Neural cell (in vitro differentiated cells): ENCODE measurements at regions not wholly inside any gene's neighbourhood (a gene's known extent, or its start where the extent isn't known, plus 50 kb on each side); places are given as distances from the start of the nearest gene placed in this dataset.

ENCODE experiments used
- H2AFZ ChIP-seq: fragments of 200-600, 300-800 bp; sonication (generic), shearing (Covaris generic); 2 replicates; pipeline ENCODE4 v1.6.0; 2014; ENCODE audit warnings: low read depth, mild to moderate bottlenecking, antibody characterized with exemption, low read length, moderate library complexity
- H3F3A ChIP-seq: fragments of 200-600 bp; shearing (Covaris generic); 2 replicates; pipeline ENCODE4 v1.6.1; 2016; ENCODE audit warnings: mild to moderate bottlenecking, moderate library complexity, mixed read lengths, antibody characterized with exemption, low read length; ENCODE audit not compliant: insufficient read depth, poor library complexity, severe bottlenecking
- H3K27ac ChIP-seq: fragments of 200-600, 300-800 bp; sonication (generic), shearing (Covaris generic); 2 replicates; pipeline ENCODE4 v1.5.1; 2014; ENCODE audit warnings: mild to moderate bottlenecking, low read length, moderate library complexity
- H3K27me3 ChIP-seq: fragments of 300-800, 200-600 bp; sonication (generic), shearing (Covaris generic); 2 replicates; pipeline ENCODE4 v1.6.0; 2014; ENCODE audit warnings: mild to moderate bottlenecking, low read depth, low read length, moderate library complexity; ENCODE audit not compliant: insufficient read depth
- H3K36me3 ChIP-seq: fragments of 300-800, 200-600 bp; sonication (generic), shearing (Covaris generic); 2 replicates; pipeline ENCODE4 v1.5.1; 2014; ENCODE audit warnings: mild to moderate bottlenecking, antibody characterized with exemption, low read length, moderate library complexity; ENCODE audit not compliant: insufficient read depth
- H3K4me2 ChIP-seq: fragments of 300-800, 200-600 bp; sonication (generic), shearing (Covaris generic); 2 replicates; pipeline ENCODE4 v1.6.0; 2014; ENCODE audit warnings: mild to moderate bottlenecking, low read length
- H3K4me3 ChIP-seq: fragments of 300-800, 200-600 bp; sonication (generic), shearing (Covaris generic); 2 replicates; pipeline ENCODE4 v1.5.1; 2014; ENCODE audit warnings: mild to moderate bottlenecking, low read length, moderate library complexity
- H3K79me2 ChIP-seq: fragments of 200-600 bp; shearing (Covaris generic); replicated peaks from 2 replicates; pipeline ENCODE4 v1.6.0; 2014; ENCODE audit warnings: mild to moderate bottlenecking, low read length, moderate library complexity; ENCODE audit not compliant: insufficient read depth
- H3K9ac ChIP-seq: fragments of 300-800, 200-600 bp; sonication (generic), shearing (Covaris generic); 2 replicates; pipeline ENCODE4 v1.6.1; 2016; ENCODE audit warnings: mild to moderate bottlenecking, low read length, mixed read lengths
- H3K9me2 ChIP-seq: fragments of 200-600 bp; shearing (Covaris generic); 2 replicates; pipeline ENCODE4 v1.6.1; 2016; ENCODE audit warnings: mild to moderate bottlenecking, low read length, mixed read lengths; ENCODE audit not compliant: insufficient read depth
- H3K9me3 ChIP-seq: fragments of 200-600, 300-800 bp; sonication (generic), shearing (Covaris generic); 2 replicates; pipeline ENCODE4 v1.6.1; 2016; ENCODE audit warnings: mild to moderate bottlenecking, mixed run types, low read length, moderate library complexity, mixed read lengths
- H4K20me1 ChIP-seq: fragments of 200-600 bp; shearing (Covaris generic); 2 replicates; pipeline ENCODE4 v1.6.1; 2016; ENCODE audit warnings: mild to moderate bottlenecking, mixed run types; ENCODE audit not compliant: insufficient read depth
- EP300 ChIP-seq: fragments of 450-650 bp; conservative IDR thresholded peaks from 2 replicates; pipeline ENCODE4 v1.6.1; 2014; ENCODE audit warnings: antibody characterized with exemption, mild to moderate bottlenecking, moderate library complexity; ENCODE audit not compliant: poor library complexity, severe bottlenecking
- EZH2 ChIP-seq: fragments of 200-600, 300-800 bp; shearing (Covaris generic), sonication (generic); IDR thresholded peaks from 2 replicates; pipeline ENCODE4 v1.6.1; 2014; ENCODE audit warnings: antibody characterized with exemption, low read length, borderline replicate concordance, mild to moderate bottlenecking; ENCODE audit not compliant: insufficient read depth, poor library complexity, severe bottlenecking
- MXI1 ChIP-seq: fragments of 450-650 bp; conservative IDR thresholded peaks from 2 replicates; pipeline ENCODE4 v1.6.1; 2014; ENCODE audit warnings: antibody characterized with exemption, mild to moderate bottlenecking; ENCODE audit not compliant: poor library complexity, severe bottlenecking
- POLR2AphosphoS5 ChIP-seq: IDR thresholded peaks from 2 replicates; pipeline ENCODE4 v1.6.1; 2012
- RAD21 ChIP-seq: fragments of 450-650 bp; conservative IDR thresholded peaks from 2 replicates; pipeline ENCODE4 v1.6.1; 2014; ENCODE audit warnings: antibody characterized with exemption, mild to moderate bottlenecking, moderate library complexity
- REST ChIP-seq: IDR thresholded peaks from 2 replicates; pipeline ENCODE4 v1.6.1; 2012; ENCODE audit warnings: borderline replicate concordance
- SMC3 ChIP-seq: fragments of 450-650 bp; conservative IDR thresholded peaks from 2 replicates; pipeline ENCODE4 v1.6.1; 2014; ENCODE audit warnings: antibody characterized with exemption, mild to moderate bottlenecking, moderate library complexity; ENCODE audit not compliant: poor library complexity
- TAF1 ChIP-seq: IDR thresholded peaks from 2 replicates; pipeline ENCODE4 v1.6.1; 2012; ENCODE audit warnings: low read depth
- TF ChIP-seq, protein P1 (sequence below): fragments of 450-650 bp; IDR thresholded peaks from 2 replicates; pipeline ENCODE4 v1.5.1; 2014; ENCODE audit warnings: antibody characterized with exemption, mild to moderate bottlenecking, moderate library complexity; ENCODE audit not compliant: poor library complexity, severe bottlenecking

DNA sequence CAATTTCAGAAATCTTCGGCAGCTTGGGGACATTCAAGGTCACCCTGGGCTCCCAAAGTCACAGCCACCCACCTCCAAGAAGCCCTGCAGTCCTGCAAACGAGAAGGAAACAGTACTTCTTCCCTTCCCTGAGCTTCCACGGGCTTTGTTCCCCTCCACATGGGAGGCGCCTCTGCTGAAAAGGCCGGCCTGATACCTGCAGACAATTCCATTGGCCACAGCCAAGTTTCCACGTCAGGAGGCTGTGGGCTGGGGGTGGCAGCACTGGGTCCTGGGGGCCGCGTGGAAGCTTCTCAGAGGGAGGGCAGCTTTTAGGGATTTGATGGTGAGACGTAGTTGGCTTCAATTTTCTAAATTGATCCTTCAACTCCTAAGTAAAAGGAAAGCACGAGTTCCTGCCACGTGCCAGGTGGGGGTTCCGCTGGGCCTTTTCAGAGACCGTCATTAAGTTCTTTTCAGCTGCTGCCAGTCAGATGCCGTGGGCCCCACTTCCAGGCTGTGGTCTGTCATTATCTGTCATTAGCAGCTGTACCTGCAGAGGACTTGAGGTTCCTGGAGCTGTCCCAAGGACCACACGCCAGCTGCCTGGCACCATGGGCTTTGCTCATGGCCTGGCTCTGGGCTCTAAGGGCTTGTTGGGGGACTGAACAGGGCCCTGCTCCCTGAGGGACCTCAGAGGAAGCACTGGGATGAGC is 98.7 kb downstream of the CRYAA start:
- peak; percentile 64 for TF ChIP-seq MXI1
- no peak for TF ChIP-seq RAD21
- no peak for TF ChIP-seq TAF1
- TF ChIP-seq POLR2AphosphoS5: peak; percentile 49
- TF ChIP-seq EP300: peak; percentile 65
- no peak for TF ChIP-seq REST
- no peak for TF ChIP-seq EZH2
- peak; percentile 33 for TF ChIP-seq SMC3
- TF ChIP-seq, protein P1, sequence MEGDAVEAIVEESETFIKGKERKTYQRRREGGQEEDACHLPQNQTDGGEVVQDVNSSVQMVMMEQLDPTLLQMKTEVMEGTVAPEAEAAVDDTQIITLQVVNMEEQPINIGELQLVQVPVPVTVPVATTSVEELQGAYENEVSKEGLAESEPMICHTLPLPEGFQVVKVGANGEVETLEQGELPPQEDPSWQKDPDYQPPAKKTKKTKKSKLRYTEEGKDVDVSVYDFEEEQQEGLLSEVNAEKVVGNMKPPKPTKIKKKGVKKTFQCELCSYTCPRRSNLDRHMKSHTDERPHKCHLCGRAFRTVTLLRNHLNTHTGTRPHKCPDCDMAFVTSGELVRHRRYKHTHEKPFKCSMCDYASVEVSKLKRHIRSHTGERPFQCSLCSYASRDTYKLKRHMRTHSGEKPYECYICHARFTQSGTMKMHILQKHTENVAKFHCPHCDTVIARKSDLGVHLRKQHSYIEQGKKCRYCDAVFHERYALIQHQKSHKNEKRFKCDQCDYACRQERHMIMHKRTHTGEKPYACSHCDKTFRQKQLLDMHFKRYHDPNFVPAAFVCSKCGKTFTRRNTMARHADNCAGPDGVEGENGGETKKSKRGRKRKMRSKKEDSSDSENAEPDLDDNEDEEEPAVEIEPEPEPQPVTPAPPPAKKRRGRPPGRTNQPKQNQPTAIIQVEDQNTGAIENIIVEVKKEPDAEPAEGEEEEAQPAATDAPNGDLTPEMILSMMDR: peak; percentile 17
- Histone ChIP-seq H3K27me3 (no peaks in the 10 kb centered on the region), H3K9me3 (no peaks in the 10 kb centered on the region), H2AFZ (no peak overlapping the region), H3K9ac (peak overlapping the region; percentile 29), H3K27ac (peak overlapping the region; percentile 58), H4K20me1 (no peaks in the 10 kb centered on the region), H3K79me2 (no peaks in the 10 kb centered on the region), H3F3A (no peaks in the 10 kb centered on the region), H3K36me3 (no peaks in the 10 kb centered on the region), H3K4me2 (no peak overlapping the region), H3K4me3 (no peak overlapping the region), H3K9me2 (no peaks in the 10 kb centered on the region)

- Histone ChIP-seq H3K27ac (no peak overlapping the region), H3F3A (no peaks in the 10 kb centered on the region), H2AFZ (no peak overlapping the region), H3K9me2 (no peaks in the 10 kb centered on the region), H3K27me3 (no peaks in the 10 kb centered on the region), H3K4me2 (no peak overlapping the region), H3K36me3 (no peaks in the 10 kb centered on the region), H3K9me3 (no peaks in the 10 kb centered on the region), H3K79me2 (no peaks in the 10 kb centered on the region), H4K20me1 (no peaks in the 10 kb centered on the region), H3K9ac (no peak overlapping the region), H3K4me3 (no peak overlapping the region)
- TF ChIP-seq MXI1 (no peak), SMC3 (no peak)
These were observed 97.7 kb downstream of the CRYAA start for GRCh38 chr21:43266534-43266933.
